ENCODE measurements at regions not wholly inside any gene's neighbourhood (a gene's known extent, or its start where the extent isn't known, plus 50 kb on each side); places are given as distances from the start of the nearest gene placed in this dataset.

DNA sequence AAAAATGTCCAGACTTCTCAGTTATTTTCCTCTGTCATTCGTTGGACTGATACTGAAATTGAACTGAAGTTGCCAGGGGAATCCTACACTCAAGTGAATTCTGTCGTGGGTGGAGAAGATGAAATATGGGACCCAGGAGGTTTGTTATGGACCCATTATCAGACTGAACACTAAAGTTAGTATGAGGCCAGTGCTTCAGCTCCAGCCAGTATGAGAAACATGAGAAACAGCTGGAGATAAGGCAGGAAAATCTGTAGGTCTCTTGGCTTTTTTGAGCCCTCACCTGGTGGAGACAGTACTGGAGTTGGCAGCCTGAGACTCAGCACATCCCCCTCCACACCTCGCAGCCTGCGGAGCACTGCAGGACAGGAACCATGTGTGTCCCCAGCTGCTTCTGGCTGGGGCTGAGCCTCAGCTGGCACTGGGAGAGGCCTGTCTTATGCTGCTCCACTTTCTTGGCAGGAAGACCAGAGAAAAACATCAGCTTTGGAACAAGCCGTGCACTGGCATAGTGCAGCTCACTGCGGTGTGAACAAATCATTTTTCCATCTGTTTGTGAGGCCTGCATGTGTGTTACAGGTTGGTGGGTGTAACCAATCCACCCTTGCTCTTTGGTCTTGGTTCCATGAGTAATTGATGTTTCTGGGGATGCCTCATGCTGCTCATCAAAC, 641.0 kb downstream of the FGF9 start:
- Mint-ChIP-seq H3K4me1 (peaks cover 6 to 14% of the 10 kb centered on the region in 2 experiments), H3K27ac (peak overlapping the region in 2 of 3 experiments; percentile 48 to 87; a peak in 2 of 7 replicates), H3K9me3 (peaks cover 27 to 31% of the 10 kb centered on the region in 2 experiments), H3K4me3 (no peak overlapping the region), H3K27me3 (ENCODE audit: low read depth) (no peaks in the 10 kb centered on the region), H3K36me3 (ENCODE audit: insufficient read depth in 1 of 3, low read depth in 3 of 3) (peaks cover 5 to 22% (median 7%) of the 10 kb centered on the region in 3 experiments)
- Histone ChIP-seq H3T11ph (ENCODE audit: low read length) (no peak overlapping the region), H2BK120ac (ENCODE audit: low read depth, low read length, poor library complexity, severe bottlenecking) (no peak overlapping the region), H3K4me2 (ENCODE audit: insufficient read depth, insufficient read length, low read length) (no peak overlapping the region), H2BK15ac (ENCODE audit: low read depth, low read length) (no peak overlapping the region), H4K91ac (ENCODE audit: insufficient read length, low read depth, low read length) (no peak overlapping the region), H4K20me1 (ENCODE audit: control insufficient read depth, insufficient read depth, insufficient read length) (no peaks in the 10 kb centered on the region), H2BK5ac (ENCODE audit: insufficient read length, low read length) (no peak overlapping the region), H3K23ac (ENCODE audit: insufficient read length, low read depth, low read length) (no peak overlapping the region), H3K14ac (ENCODE audit: insufficient read depth, low read length) (no peak overlapping the region), H3K9me3 (ENCODE audit: control insufficient read depth, low read depth, low read length) (no peaks in the 10 kb centered on the region), H3K79me1 (ENCODE audit: insufficient read depth, low read depth, low read length, poor library complexity, severe bottlenecking) (no peaks in the 10 kb centered on the region), H2BK20ac (ENCODE audit: low read depth, low read length, poor library complexity, severe bottlenecking) (no peak overlapping the region), H3K4ac (ENCODE audit: low read depth, low read length) (no peak overlapping the region), H3K4me1 (ENCODE audit: insufficient read depth, low read length) (no peaks in the 10 kb centered on the region), H3K79me2 (ENCODE audit: insufficient read depth, low read length) (no peaks in the 10 kb centered on the region), H3K56ac (ENCODE audit: insufficient read length, low read depth, low read length) (no peak overlapping the region), H3K9ac (ENCODE audit: extremely low read depth, insufficient read length, low read length) (no peak overlapping the region), H4K8ac (replicated peaks; ENCODE audit: insufficient read length, low read depth, low read length) (no peak overlapping the region), H2BK12ac (ENCODE audit: insufficient read length, low read depth, low read length) (no peak overlapping the region), H3K18ac (ENCODE audit: insufficient read length, low read depth, low read length) (no peak overlapping the region), H3K23me2 (ENCODE audit: insufficient read length, low read depth, low read length, poor library complexity, severe bottlenecking) (no peaks in the 10 kb centered on the region), H2AK5ac (ENCODE audit: insufficient read length, low read length) (no peak overlapping the region), H2AFZ (ENCODE audit: low read length) (no peak overlapping the region), H3K27me3 (ENCODE audit: insufficient read depth, low read length) (no peaks in the 10 kb centered on the region), H3K27ac (ENCODE audit: insufficient read length, low read depth, low read length) (no peak overlapping the region), H4K5ac (ENCODE audit: insufficient read length, low read depth, low read length) (no peak overlapping the region)
- TF ChIP-seq, protein P1, sequence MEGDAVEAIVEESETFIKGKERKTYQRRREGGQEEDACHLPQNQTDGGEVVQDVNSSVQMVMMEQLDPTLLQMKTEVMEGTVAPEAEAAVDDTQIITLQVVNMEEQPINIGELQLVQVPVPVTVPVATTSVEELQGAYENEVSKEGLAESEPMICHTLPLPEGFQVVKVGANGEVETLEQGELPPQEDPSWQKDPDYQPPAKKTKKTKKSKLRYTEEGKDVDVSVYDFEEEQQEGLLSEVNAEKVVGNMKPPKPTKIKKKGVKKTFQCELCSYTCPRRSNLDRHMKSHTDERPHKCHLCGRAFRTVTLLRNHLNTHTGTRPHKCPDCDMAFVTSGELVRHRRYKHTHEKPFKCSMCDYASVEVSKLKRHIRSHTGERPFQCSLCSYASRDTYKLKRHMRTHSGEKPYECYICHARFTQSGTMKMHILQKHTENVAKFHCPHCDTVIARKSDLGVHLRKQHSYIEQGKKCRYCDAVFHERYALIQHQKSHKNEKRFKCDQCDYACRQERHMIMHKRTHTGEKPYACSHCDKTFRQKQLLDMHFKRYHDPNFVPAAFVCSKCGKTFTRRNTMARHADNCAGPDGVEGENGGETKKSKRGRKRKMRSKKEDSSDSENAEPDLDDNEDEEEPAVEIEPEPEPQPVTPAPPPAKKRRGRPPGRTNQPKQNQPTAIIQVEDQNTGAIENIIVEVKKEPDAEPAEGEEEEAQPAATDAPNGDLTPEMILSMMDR (conservative IDR thresholded peaks at IDR 0.05): no peak
- WGBS (ENCODE audit: extremely low coverage, insufficient read length, low lambda C conversion rate): no CpG with 5 or more reads among the region's 6 CpGs
- DNase-seq: peak; percentile 31
